Vagina (tissue), 2 donors: ENCODE measurements at regions not wholly inside any gene's neighbourhood (a gene's known extent, or its start where the extent isn't known, plus 50 kb on each side); places are given as distances from the start of the nearest gene placed in this dataset.

ENCODE experiments used
- POLR2A ChIP-seq, 2 donors: fragments of 450-650 bp; IDR thresholded peaks; one replicate each; pipeline ENCODE4 v1.6.1; 2017; ENCODE audit warnings: antibody characterized with exemption in 2 of 2, mild to moderate bottlenecking in 2 of 2, moderate library complexity in 2 of 2
- POLR2AphosphoS5 ChIP-seq, 2 donors: sonication (generic); formaldehyde crosslinking; IDR thresholded peaks; one replicate each; pipeline ENCODE4 v1.9.0; 2017; ENCODE audit warnings: antibody characterized with exemption in 2 of 2, mild to moderate bottlenecking in 2 of 2, low read depth in 1 of 2; ENCODE audit not compliant: insufficient read depth in 1 of 2
- TF ChIP-seq, protein P1 (sequence below), 3 experiments: fragments of 450-650 bp in 2 of 3; fragments of 200-600 bp in 1 of 3; sonication (generic) in 1 of 3; IDR thresholded peaks; one replicate each; pipeline ENCODE4 v1.5.1; 2017 to 2019; ENCODE audit warnings: antibody characterized with exemption in 3 of 3, mild to moderate bottlenecking in 2 of 3, moderate library complexity in 2 of 3

DNA sequence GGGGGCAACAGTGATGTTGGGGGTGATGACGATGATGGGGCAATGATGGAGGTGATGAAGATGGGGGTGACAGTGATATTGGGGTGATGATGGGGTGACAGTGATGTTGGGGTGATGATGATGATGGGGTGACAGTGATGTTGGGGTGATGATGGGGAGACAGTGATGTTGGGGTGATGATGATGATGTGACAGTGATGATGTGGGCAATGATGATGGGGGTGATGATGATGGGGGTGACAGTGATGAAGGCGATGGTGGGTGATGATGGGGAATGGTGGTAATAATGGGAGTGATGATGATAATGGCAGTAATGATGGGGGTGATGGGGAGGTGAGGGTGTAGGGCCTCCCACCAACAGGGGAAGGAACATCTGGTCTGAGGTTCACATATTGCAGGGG lies 150.6 kb downstream of the ERMARD start:
- TF ChIP-seq, protein P1, sequence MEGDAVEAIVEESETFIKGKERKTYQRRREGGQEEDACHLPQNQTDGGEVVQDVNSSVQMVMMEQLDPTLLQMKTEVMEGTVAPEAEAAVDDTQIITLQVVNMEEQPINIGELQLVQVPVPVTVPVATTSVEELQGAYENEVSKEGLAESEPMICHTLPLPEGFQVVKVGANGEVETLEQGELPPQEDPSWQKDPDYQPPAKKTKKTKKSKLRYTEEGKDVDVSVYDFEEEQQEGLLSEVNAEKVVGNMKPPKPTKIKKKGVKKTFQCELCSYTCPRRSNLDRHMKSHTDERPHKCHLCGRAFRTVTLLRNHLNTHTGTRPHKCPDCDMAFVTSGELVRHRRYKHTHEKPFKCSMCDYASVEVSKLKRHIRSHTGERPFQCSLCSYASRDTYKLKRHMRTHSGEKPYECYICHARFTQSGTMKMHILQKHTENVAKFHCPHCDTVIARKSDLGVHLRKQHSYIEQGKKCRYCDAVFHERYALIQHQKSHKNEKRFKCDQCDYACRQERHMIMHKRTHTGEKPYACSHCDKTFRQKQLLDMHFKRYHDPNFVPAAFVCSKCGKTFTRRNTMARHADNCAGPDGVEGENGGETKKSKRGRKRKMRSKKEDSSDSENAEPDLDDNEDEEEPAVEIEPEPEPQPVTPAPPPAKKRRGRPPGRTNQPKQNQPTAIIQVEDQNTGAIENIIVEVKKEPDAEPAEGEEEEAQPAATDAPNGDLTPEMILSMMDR (IDR thresholded peaks at IDR 0.05) = no peak
- TF ChIP-seq POLR2A (IDR thresholded peaks at IDR 0.05) (no peak), POLR2AphosphoS5 (IDR thresholded peaks at IDR 0.05; ENCODE audit: insufficient read depth in 1 of 2, low read depth in 1 of 2) (no peak)
